HG03108 (cell line): ENCODE measurements at regions not wholly inside any gene's neighbourhood (a gene's known extent, or its start where the extent isn't known, plus 50 kb on each side); places are given as distances from the start of the nearest gene placed in this dataset.

Source experiments
- ATAC-seq: cut with Tn5 transposase; IDR thresholded peaks from one replicate; pipeline ENCODE4 v1.9.1; 2021; ENCODE audit warnings: moderate library complexity; ENCODE audit not compliant: unreplicated experiment

- ATAC-seq, result no peak
Measured at GRCh38 chr11:112795911-112796649, 165.1 kb upstream of the NCAM1 start.

GRCh38 chr11:112797092-112797491, 164.1 kb upstream of the NCAM1 start:
- no peak for ATAC-seq

GRCh38 chr11:112797648-112798293, 163.4 kb upstream of the NCAM1 start:
- ATAC-seq, result no peak

- ATAC-seq, result no peak
Measured at GRCh38 chr11:112801025-112801816, 160.0 kb upstream of the NCAM1 start.

GRCh38 chr11:112801817-112802088, 159.5 kb upstream of the NCAM1 start:
- ATAC-seq, result no peak

- no peak for ATAC-seq
Measured at GRCh38 chr11:112805658-112806057, 155.6 kb upstream of the NCAM1 start.

- ATAC-seq, result no peak
Measured at GRCh38 chr11:112806256-112806655, 155.0 kb upstream of the NCAM1 start.

- ATAC-seq, result no peak
Measured at GRCh38 chr11:112806876-112807275, 154.3 kb upstream of the NCAM1 start.

GRCh38 chr11:112809429-112809828, 151.8 kb upstream of the NCAM1 start:
- no peak for ATAC-seq

GRCh38 chr11:112810951-112811350, 150.3 kb upstream of the NCAM1 start:
- no peak for ATAC-seq

GRCh38 chr11:112811783-112812182, 149.4 kb upstream of the NCAM1 start:
- ATAC-seq, result no peak

GRCh38 chr11:112812729-112813128, 148.5 kb upstream of the NCAM1 start:
- no peak for ATAC-seq

- no peak for ATAC-seq
Measured at GRCh38 chr11:112814168-112814567, 147.1 kb upstream of the NCAM1 start.

GRCh38 chr11:112817376-112817775, 143.8 kb upstream of the NCAM1 start:
- no peak for ATAC-seq

GRCh38 chr11:112822478-112823274, 138.5 kb upstream of the NCAM1 start:
- ATAC-seq, result no peak

- ATAC-seq, result no peak
Measured at GRCh38 chr11:112826026-112826425, 135.2 kb upstream of the NCAM1 start.

GRCh38 chr11:112826788-112827187, 134.4 kb upstream of the NCAM1 start:
- no peak for ATAC-seq

GRCh38 chr11:112828421-112828820, 132.8 kb upstream of the NCAM1 start:
- no peak for ATAC-seq

- no peak for ATAC-seq
Measured at GRCh38 chr11:112829971-112830654, 131.1 kb upstream of the NCAM1 start.

- ATAC-seq, result no peak
Measured at GRCh38 chr11:112831041-112831440, 130.2 kb upstream of the NCAM1 start.
